Aorta (tissue), 5 donors: ENCODE measurements at regions not wholly inside any gene's neighbourhood (a gene's known extent, or its start where the extent isn't known, plus 50 kb on each side); places are given as distances from the start of the nearest gene placed in this dataset.

Source experiments
- ATAC-seq: fragments of 200-7000 bp; cut with Tn5 transposase; one replicate; pipeline ENCODE4 v1.9.1; 2022; ENCODE audit warnings: moderate library complexity; ENCODE audit not compliant: low FRiP score
- DNase-seq, 2 donors: peaks; one replicate each; pipeline ENCODE4 v3.0.0-alpha.2; 2020
- H3K27ac ChIP-seq, 2 donors: one replicate each; pipeline ENCODE4 v1.5.1; 2013; ENCODE audit warnings: low read length in 2 of 2, mild to moderate bottlenecking in 2 of 2, moderate library complexity in 2 of 2, control low read depth in 1 of 2, inconsistent platforms in 1 of 2, low read depth in 1 of 2
- H3K27me3 ChIP-seq, 2 donors: one replicate each; pipeline ENCODE4 v1.6.1; 2013; ENCODE audit warnings: control low read depth in 1 of 2, low read length in 1 of 2, mild to moderate bottlenecking in 1 of 2, moderate library complexity in 1 of 2; ENCODE audit not compliant: insufficient read depth in 2 of 2, control insufficient read depth in 1 of 2
- H3K36me3 ChIP-seq, 2 donors: one replicate each; pipeline ENCODE4 v1.6.1; 2013; ENCODE audit warnings: control low read depth in 1 of 2, low read length in 1 of 2, mild to moderate bottlenecking in 1 of 2; ENCODE audit not compliant: insufficient read depth in 2 of 2, control insufficient read depth in 1 of 2
- H3K4me1 ChIP-seq, 2 donors: one replicate each; pipeline ENCODE4 v1.6.1; 2013; ENCODE audit warnings: low read length in 2 of 2, control low read depth in 1 of 2, mild to moderate bottlenecking in 1 of 2, moderate library complexity in 1 of 2; ENCODE audit not compliant: insufficient read depth in 2 of 2, control insufficient read depth in 1 of 2
- H3K4me3 ChIP-seq, 2 donors: one replicate each; pipeline ENCODE4 v1.5.1; 2013; ENCODE audit warnings: low read length in 2 of 2, control low read depth in 1 of 2, mild to moderate bottlenecking in 1 of 2
- H3K9me3 ChIP-seq: one replicate; pipeline ENCODE4 v1.6.1; 2013; ENCODE audit warnings: mild to moderate bottlenecking, low read length; ENCODE audit not compliant: control insufficient read depth
- WGBS, 2 donors: extraction: QIAGEN DNeasy Blood & Tissue Kit; methylation state at CpG; one replicate each; pipeline ENCODE4 v1.1.7; 2013; 5-methylcytosine and 5-hydroxymethylcytosine counted together
- intact Hi-C, 2 donors: fragments of 100-400 bp; cut with DNase I; formaldehyde crosslinking; loops; one replicate each; pipeline versions ENCODE4 v1.14.2 to v1.15.0; 2022
- donor health status: healthy with polysubstance abuse.
- donor health status: Bipolar disorder and iron deficiency.
- donor health status: DM: no; HTN: no; CAD: no.
- donor health status: DM: no; HTN: no; CAD: no.
- donor health status: DM: yes; HTN: yes; CAD: no.

DNA sequence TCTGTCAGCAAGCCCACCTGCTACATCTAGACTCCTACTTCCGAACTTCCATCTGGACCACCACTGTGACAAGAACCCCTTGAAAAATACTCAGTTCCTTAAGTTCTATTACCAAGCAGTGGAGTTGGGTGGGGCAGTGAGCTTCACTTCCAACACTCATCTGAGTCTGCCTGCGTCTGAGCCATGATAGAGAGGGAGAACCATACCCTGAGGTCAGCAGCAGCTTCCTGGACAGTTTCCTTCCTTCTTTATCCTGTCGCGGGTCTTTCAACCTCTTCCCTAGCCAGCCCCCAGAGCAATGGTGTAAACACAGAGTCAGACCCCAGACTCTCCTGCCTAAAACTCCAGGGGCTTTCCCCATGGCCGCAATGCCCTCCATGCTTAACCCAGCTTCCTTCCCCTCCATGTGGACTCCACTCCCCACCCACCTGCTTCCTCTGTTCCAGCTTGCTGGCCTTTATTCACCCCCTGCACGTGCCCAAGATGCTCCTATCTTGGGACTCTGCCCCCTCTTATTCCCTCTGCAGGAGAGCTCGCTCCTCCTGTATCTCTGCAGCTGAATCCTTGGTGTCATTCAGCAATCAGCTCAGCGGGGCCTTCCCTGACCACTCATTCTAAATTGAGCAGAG is 211.2 kb downstream of the SHQ1 start:
- intact Hi-C loops, result no loop called here
- H3K36me3 ChIP-seq, result no peaks in the 10 kb centered on the region
- no peak overlapping the region for H3K4me3 ChIP-seq
- H3K4me1 ChIP-seq, result no peaks in the 10 kb centered on the region
- H3K27ac ChIP-seq, result no peak overlapping the region
- no peaks in the 10 kb centered on the region for H3K27me3 ChIP-seq
- DNase-seq (no peak), ATAC-seq (no peak)
- 86% methylated on average over 8 of the region's 8 CpGs for WGBS, 2 donors
- H3K9me3 ChIP-seq, result peaks cover 2% of the 10 kb centered on the region

DNA sequence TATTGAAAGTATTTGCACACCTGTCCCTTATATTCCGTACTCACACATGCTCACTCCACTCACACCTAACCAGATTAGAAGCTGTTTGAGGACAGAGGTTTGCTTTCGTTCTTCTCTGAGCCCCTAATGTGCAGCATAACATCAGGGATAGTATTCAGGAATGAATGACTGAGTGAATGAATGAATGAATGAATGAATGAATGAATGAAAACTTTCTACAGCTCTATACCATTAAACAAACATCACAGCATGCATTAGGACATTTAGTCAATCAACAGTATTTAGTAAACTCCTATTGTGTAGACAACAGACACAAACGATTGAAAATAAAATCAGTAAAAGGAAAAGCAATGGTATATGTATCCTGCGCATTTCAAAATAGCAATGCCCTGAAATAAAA is 212.7 kb downstream of the SHQ1 start:
- 92 to 93% methylated on average over 4 of the region's 4 CpGs for WGBS, 2 donors
- intact Hi-C loops, result no loop called here
- no peak for DNase-seq

DNA sequence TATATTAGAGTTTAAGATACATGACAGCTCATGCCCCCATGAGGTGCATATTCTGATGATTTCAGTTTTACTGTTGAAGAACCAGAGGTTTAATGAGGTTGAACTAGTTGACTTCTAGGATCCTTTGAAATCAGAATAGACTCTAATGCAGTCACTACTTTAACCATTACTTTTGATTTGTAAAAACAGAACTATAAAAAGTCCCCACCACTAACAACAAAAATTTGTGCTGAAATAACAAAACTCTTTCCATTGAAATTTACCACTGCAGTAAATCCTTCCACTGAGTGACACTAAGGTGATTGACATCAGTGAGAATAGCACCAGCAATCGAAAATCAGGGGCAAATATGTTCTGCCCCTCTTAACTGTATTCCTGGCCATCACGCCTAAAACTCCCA is 214.1 kb downstream of the SHQ1 start:
- no peak overlapping the region for H3K4me3 ChIP-seq
- WGBS, 2 donors, result 75 to 81% methylated on average over 2 of the region's 2 CpGs
- intact Hi-C loops, result no loop called here
- DNase-seq (no peak), ATAC-seq (no peak)
- H3K4me1 ChIP-seq, result no peaks in the 10 kb centered on the region
- H3K27me3 ChIP-seq, result no peaks in the 10 kb centered on the region
- H3K36me3 ChIP-seq, result no peaks in the 10 kb centered on the region
- no peak overlapping the region for H3K27ac ChIP-seq
- peaks cover 2% of the 10 kb centered on the region for H3K9me3 ChIP-seq

More for the DNA sequence above, 212.7 kb downstream of the SHQ1 start:
- Histone ChIP-seq H3K27me3 (no peaks in the 10 kb centered on the region), H3K36me3 (no peaks in the 10 kb centered on the region), H3K4me1 (no peaks in the 10 kb centered on the region), H3K4me3 (no peak overlapping the region), H3K27ac (no peak overlapping the region), H3K9me3 (peaks cover 2% of the 10 kb centered on the region)
- no peak for ATAC-seq

DNA sequence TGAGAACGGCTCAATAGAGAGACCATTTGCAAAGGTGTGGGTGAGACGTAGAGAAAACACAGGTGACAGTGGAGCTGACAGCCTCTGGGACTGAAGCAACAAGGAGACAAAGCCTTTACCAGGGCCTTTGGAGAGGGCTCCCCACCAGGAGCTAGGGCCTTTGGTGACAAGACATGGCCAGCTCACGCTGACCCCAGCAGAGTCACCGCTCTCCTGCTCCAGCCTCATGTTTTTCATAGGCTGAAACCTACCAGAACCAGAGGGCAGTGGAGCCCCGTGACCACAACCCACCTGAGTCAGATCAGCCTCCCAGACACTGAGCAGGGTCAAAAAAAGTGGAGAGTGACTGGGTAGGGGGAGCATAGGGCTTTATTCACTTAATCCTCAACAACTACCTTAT is 214.7 kb downstream of the SHQ1 start:
- WGBS, 2 donors, result 94 to 97% methylated on average over 5 of the region's 5 CpGs
- intact Hi-C loops, result no loop called here
- ATAC-seq (no peak), DNase-seq (no peak)
- H3K27ac ChIP-seq, result no peak overlapping the region
- H3K36me3 ChIP-seq, result no peaks in the 10 kb centered on the region
- H3K4me1 ChIP-seq, result no peaks in the 10 kb centered on the region
- no peak overlapping the region for H3K4me3 ChIP-seq
- H3K9me3 ChIP-seq, result peaks cover 2% of the 10 kb centered on the region
- H3K27me3 ChIP-seq, result no peaks in the 10 kb centered on the region

DNA sequence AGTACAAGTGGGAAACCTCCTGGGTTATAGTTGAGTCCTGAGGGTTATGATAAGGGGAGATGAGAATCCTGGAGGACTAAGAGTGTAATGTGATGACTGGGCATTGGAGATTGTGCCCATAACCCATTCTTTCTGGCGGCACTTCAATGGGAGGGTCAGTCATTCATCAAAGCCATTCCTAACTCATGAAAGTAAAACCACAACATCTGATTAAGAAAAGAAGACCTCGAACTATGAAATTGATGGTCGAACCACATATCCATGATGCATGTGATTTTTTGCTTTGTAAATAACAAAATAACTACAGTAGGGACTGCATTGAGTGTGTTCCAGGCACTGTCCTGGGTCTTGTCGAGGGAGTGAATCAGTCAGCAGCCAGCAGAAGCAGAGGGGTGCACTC is 215.1 kb downstream of the SHQ1 start:
- intact Hi-C loops, result no loop called here
- Histone ChIP-seq H3K9me3 (peaks cover 2% of the 10 kb centered on the region), H3K27me3 (no peaks in the 10 kb centered on the region), H3K27ac (no peak overlapping the region), H3K4me1 (no peaks in the 10 kb centered on the region), H3K36me3 (no peaks in the 10 kb centered on the region), H3K4me3 (no peak overlapping the region)
- DNase-seq, result no peak
- WGBS, 2 donors, result 96% methylated on average over 4 of the region's 4 CpGs
- ATAC-seq, result no peak

DNA sequence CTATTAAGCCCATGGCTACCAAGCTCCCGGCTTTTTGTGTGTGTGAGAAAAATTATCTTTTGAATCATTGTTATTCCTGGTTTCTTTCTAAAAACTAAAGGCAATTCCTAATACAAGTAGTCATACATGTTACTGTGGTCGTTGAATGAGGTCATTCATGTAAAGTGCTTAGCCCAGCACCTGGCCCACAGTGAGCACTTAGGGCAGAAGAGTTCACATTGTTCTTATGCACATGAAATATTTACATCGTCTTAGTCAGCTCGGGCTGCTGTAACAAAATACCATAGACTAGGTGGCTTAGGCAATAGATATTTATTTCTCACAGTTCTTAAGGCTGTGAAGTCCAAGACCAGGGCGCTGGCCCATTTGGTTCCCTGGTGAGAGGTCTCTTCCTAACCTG is 216.1 kb downstream of the SHQ1 start:
- ATAC-seq (no peak), DNase-seq (no peak)
- Histone ChIP-seq H3K27ac (no peak overlapping the region), H3K9me3 (no peaks in the 10 kb centered on the region), H3K4me3 (no peak overlapping the region), H3K36me3 (no peaks in the 10 kb centered on the region), H3K27me3 (no peaks in the 10 kb centered on the region), H3K4me1 (no peaks in the 10 kb centered on the region)
- intact Hi-C loops, result no loop called here
- WGBS, 2 donors, result 94 to 95% methylated on average over 5 of the region's 5 CpGs

DNA sequence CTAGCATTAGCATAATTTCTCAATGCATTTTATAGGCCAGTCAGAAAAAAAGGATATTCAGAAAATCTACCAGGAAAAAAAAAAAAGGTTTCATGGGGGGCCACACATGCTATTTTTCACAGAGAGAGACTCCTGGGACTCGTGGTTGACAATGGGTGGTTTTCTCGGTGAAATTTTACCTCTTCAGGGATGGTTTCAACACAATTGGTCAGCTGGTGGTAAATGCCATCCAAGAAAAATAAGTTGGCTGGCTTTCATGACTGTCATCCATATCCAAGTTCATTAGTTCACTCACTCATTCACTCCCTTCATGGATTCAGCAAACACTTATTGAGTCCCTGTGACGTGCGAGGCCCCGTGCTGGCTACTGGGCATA is 217.3 kb downstream of the SHQ1 start:
- Histone ChIP-seq H3K9me3 (no peaks in the 10 kb centered on the region), H3K4me3 (no peak overlapping the region), H3K36me3 (no peaks in the 10 kb centered on the region), H3K27ac (no peak overlapping the region), H3K27me3 (no peaks in the 10 kb centered on the region), H3K4me1 (no peaks in the 10 kb centered on the region)
- 98% methylated on average over 5 of the region's 5 CpGs for WGBS, 2 donors
- DNase-seq (no peak), ATAC-seq (no peak)
- intact Hi-C loops, result no loop called here

DNA sequence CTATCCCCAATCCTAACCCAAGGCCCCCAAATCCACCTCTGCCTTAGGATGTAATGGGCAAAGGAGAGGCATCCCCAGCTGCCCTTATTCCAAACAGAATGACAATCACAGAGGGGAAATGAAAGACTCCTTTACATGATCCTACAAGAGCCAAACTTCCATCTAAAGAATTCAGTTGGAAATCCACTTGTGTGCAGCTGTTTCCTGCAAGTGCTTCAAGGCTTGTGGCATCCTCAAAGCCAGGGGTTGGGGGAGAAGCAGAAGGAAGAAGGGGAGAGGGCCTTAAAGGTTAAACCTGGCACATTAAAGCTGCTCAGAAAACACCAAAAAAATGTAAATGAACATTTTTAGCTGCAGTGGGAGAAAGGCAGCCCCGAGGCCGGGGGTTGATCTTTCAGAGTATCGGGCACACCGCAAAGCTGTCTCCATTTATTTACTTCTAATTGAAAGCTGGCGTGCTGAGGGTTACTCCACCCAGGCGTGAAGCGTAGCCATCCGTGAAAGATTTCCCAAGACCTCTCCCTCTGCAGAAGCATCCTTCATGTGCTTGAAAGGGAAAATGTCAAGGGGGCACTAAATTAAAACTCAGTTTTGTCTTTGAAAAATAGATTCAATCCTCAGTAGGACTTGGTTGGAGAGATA is 217.8 kb downstream of the SHQ1 start:
- intact Hi-C loops, result no loop called here

DNA sequence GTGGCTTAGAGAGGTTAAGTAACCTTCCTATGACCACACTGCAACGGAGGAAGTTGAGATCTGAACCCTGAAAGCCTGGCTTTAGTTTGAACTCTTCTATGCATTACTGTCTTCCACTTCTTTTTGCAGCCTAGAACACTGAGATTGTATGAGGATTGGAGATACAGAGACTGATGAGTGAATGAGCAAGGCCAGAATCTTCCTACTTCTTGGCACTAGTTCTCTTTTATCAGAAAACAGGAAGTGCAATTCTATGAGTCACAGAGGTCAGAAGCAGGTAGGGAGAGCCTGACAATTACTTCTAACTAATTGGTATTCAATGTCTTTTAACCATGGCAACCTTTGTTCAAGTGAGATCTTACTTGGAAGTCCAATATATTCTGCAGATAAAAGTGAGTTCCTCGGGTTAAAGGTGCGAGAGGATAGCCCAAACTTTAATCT is 219.0 kb downstream of the SHQ1 start:
- DNase-seq (no peak), ATAC-seq (no peak)
- no peak overlapping the region for H3K4me3 ChIP-seq
- H3K9me3 ChIP-seq, result peaks cover 1% of the 10 kb centered on the region
- no peaks in the 10 kb centered on the region for H3K36me3 ChIP-seq
- no peaks in the 10 kb centered on the region for H3K4me1 ChIP-seq
- H3K27me3 ChIP-seq, result no peaks in the 10 kb centered on the region
- WGBS, 2 donors, result 92 to 97% methylated on average over 3 of the region's 3 CpGs
- no peak overlapping the region for H3K27ac ChIP-seq
- intact Hi-C loops, result no loop called here

More for the DNA sequence above, 217.8 kb downstream of the SHQ1 start:
- DNase-seq (no peak), ATAC-seq (no peak)
- Histone ChIP-seq H3K9me3 (peaks cover 1% of the 10 kb centered on the region), H3K4me3 (no peak overlapping the region), H3K27ac (no peak overlapping the region), H3K4me1 (no peaks in the 10 kb centered on the region), H3K36me3 (no peaks in the 10 kb centered on the region), H3K27me3 (no peaks in the 10 kb centered on the region)
- 90 to 93% methylated on average over 8 of the region's 8 CpGs for WGBS, 2 donors
